ENCODE measurements at regions not wholly inside any gene's neighbourhood (a gene's known extent, or its start where the extent isn't known, plus 50 kb on each side); places are given as distances from the start of the nearest gene placed in this dataset.

DNA sequence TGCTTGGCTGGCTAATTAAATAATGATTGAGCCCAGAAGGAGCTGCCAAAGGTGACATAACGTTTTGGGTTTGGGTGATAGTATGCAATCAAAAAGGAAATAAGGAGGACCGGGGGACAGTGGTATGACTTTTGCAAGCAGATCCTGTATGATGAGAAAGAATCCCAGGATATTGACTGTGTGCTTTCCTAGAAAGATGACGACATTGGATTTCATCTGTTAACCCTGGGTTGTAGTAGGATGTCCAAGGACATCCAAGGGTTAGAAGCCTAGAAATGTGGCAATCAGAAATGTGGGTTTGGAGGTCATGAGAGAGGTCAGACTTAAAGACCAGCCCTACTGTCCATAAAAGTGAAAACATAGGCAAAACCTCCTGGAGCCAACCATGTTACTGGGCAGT is 50.3 kb upstream of the HMHB1 start:
- DNase-seq (ENCODE audit: low read depth, low spot score) = no peak

DNA sequence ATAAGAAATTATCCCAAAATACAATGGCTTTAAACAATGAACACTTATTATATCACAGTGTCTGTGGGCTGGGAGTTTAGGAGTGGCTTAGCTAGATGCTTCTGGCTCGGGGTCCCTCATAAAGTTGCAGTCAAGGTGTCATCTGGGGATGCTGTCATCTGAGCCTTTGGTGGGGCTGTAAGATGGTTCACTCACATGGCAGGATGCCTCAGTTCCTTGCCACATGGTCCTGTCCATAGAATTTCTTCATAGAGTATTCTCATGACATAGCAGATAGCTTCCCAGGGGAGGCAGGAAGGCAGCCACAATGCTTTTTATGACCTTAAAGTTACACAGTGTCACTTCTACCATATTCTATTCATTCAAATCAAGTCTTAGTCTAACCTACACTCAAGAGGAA is 51.2 kb upstream of the HMHB1 start:
- no peak for DNase-seq (ENCODE audit: low read depth, low spot score)

DNA sequence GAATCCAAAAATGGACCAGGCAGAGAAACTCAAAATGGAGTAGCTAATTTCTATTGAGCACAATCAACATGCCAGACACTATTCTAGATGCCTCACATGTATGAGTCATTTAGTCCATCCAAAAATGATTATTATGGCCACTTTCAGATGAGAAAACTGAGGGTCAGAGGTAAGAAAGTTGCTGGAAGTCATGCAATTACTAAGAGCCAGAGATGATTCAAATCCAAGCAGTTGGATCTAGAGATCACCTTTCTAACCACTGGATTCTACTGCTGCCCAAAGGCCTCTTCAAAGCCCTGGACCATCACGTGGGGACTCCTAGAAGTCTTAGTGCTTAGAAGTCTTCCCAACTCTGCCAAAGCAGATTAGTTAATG is 51.8 kb upstream of the HMHB1 start:
- no peak for DNase-seq (ENCODE audit: low read depth, low spot score)

DNA sequence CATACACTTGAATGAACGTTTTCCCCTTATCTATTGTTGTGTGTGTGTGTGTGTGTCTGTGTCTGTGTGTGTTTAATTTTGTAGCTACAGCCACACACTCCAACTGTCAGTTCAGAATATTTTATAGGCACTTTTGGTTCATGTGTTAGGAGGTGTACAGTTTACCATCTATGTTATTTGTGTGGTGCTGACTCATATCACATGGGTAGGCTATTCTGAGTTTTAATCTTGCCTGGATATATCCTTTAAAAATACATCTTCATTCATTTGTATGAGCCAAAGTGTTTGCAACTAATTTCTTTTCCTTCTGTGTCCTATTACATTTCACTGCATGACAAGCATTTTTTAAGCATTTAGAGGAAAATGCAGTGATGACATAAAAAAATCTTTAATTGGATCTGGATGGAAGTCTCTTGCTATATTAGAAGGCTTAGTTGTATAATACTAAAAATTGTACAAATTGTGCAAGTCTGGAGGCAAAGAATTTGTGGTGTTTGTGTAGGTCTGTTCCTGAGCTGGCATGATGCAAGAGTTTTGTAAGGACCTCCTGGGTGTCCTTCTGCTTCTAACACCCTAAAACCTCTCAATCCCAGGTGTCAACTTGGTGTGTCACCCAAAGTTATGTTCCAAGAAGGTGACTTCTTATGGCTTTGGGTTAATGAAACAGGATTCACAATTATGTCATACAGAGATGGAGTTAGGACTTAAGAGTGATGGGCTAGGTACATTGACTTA is 52.4 kb upstream of the HMHB1 start:
- no peak for DNase-seq (ENCODE audit: low read depth, low spot score)

DNA sequence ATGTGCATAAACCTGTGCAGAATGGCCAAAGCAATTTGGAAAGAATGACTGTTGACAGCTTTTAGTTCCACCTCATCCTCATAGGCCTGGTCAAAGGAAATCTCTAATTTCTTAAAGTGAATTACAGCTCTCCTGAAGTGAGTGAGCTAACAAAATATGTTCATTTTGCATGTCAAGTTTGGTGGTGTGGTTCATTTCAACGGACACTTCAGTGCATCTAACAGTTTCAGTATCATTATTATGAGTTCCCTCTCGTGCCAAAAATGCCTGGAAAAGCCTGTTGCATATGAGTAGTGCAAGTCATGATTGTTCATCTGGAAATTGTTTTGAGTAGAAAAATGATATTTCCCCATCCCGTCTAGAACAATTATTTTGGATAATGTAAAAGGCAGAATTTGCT is 53.2 kb upstream of the HMHB1 start:
- no peak for DNase-seq (ENCODE audit: low read depth, low spot score)

DNA sequence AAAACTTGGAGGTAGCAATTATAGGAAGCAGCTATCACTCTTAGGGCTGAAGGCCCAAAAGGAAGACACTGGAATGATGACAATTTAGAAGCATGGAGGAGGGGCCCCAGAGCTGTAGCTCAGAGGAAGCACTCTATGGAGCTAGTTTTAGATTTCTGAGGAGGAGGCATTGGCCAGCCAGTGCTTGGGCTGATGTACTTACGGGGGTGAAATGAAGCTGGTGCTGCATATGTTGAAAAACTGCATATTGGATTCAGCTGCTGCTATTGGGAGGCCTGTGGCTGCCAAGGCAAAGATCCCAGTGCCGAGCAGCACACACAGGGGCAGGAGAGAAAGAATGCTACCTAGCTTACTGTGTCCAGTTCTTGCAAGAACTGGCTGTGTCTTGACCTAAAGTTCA is 53.9 kb upstream of the HMHB1 start:
- DNase-seq (ENCODE audit: low read depth, low spot score) = no peak

DNA sequence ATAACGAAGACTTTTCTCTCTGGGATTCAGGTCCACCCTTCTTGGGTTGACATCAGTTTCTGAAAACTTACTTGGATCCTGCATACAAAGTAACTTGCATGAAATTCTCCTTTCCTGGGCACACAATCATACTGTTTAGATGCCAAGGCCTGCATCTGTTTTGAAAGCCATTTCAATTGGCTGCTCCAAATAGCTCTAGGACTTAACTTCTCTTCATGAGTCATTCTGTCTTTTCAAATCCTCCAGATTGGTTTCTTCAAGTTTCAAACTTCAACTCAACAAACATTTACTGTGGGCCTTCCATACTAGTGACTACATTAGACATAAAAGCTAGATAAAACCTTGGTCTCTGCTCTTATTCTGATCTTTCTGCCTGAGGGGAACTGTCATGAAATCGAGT is 54.8 kb upstream of the HMHB1 start:
- no peak for DNase-seq (ENCODE audit: low read depth, low spot score)

DNA sequence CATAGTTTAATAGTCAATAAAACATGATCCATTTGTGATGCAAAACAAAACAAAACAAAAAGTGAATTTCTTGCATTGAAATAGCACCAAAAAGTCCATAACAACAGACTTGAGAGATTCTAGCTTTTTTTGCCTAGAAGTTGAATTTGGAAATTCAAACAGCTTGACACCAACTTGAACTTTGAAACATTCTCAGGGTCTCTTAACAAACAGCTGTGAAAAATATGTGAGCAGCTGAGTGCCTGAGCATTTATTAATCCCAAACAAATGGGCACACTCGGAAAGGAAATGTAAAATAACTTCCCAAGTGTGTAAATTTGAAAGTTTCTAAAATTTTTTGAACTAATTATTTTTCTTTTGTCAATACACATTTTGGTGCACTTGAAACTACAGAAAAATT is 56.0 kb upstream of the HMHB1 start:
- DNase-seq (ENCODE audit: low read depth, low spot score) = no peak

DNA sequence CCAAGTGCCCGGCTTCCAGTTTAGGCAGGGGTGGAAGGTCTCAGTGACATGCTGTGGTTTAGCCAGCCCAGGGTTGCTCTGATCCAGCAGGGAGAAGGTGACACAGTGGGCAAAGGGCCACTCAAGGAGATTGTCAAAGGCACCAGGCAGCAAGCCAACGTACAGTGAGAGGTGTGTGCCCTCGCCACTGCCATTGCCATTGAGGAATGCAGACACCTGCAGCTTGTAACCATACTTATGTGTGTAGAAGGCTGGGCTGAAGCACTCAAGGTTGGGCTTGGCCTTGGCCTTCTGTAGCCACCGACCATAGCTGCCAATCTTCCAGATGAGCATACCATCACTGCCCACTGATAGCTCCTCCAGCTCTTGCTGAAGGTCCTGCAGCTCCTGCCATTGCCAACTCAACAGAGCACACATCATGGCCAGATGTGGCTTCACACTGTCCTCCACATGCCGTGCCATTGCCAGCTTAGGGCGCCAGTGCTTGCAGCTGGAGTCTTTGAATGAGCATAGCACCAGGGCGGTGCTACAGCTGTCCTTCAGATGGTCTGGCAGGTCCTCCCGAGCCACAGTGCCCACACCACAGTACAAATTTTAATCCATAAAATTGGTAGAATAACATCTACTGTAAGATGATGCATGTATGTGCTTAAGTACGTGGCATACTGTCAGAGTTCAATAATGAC is 59.7 kb upstream of the HMHB1 start:
- no peak for DNase-seq (ENCODE audit: low read depth, low spot score)

DNA sequence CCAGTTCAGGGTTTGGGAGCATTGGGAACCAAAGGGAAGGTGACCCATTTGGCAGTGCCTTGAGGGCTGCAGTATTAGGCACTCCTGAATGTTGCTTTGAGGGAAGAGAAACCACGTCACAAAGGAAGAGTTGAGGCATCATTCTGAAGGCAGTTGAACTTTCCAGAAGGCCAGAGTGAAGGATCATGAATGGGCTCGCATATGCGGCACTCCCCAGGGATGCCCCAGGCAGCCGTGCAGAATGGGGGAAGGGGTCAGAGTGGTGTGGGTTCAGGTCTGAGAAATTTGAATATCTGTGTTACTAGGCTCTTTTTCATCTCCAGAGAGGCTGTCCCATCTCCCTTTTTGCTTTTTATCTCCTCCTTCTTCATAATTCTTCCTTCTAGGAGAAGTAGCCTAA is 60.6 kb upstream of the HMHB1 start:
- DNase-seq (ENCODE audit: low read depth, low spot score) = no peak

DNA sequence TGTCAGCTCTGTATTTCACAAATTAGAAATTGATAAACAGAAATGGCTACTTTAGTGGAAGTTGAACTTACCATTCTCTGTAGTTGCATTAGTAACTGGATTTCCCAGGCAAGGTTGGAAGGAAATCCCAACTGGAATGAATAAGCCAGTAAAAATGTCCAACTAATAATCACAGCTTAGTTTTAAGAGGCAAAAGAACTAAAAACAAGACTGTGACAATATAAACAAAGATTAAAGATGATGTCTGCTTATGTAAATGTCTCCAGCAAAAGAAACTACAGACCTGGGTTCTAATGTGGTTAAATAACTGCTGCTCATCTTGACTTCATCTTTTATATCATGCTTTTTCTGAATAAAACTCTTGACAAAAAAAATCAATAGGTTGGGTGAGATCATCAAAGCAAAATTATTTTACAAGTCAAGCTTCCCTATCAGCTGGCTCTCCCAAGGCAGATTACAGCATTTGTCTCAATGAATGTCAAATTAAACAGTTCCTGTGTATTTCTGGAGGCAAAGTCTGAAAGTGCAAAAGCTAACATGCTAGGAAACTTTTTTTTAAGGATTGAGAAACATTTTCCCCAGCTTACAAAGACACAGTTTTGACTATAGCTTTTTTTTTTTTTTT is 62.3 kb upstream of the HMHB1 start:
- DNase-seq (ENCODE audit: low read depth, low spot score) = no peak

DNA sequence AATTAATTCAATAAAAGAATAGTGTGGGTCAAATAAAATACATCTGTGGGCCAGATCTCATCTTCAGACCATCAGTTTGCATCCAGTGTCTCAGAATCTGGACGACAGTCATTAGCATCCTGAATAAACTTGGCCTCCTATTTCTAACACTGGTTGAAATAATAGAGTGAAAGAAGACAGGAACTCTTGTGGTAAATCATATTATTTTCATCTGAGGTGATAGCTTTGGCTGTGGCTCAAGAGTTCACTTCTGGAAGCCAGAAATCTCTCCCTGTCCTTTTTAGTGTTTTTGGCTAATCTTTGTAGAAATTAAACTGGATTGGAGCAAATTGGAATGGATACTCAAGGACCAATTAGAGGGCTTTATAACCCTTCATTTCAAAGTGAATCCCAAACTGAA is 63.4 kb upstream of the HMHB1 start:
- no peak for DNase-seq (ENCODE audit: low read depth, low spot score)

DNA sequence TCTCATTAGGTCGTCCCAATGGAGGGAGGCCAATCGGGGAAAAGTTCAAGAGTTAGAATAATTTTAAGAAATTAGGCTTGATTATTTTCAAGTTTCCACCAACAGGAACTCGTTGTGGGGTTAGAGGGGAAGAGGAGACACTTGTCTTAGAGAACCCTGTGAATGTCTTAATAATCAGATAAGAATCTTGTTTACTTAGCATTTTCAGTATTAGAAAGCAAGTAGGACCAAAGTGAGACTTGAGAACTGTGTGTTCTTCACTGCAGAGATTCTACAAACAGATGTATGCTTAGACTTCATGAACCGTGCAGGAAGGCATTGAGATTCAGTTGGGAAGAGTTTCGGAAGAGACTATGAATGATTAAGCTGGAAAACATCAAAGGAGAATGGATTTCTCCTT is 69.0 kb upstream of the HMHB1 start:
- DNase-seq (ENCODE audit: low read depth, low spot score) = no peak

DNA sequence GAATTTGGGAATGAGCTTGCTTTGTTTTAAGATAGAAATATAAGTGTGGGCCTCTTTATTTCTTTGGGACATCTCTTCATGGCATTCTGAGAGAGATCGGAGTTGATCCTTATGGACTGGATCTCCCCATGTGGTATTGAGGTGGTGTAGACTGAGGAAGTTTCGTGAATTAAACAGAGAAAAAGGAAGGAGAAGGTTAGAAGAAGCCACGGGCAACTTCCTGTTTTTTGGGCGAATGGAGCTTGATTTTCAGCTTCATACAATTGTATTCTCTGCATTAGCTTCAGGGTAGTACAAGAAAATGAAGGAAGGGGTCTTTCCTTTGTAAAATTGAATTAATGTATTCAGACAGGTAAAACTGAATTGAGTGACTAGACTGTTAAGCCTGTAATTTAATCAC is 70.5 kb upstream of the HMHB1 start:
- no peak for DNase-seq (ENCODE audit: low read depth, low spot score)

DNA sequence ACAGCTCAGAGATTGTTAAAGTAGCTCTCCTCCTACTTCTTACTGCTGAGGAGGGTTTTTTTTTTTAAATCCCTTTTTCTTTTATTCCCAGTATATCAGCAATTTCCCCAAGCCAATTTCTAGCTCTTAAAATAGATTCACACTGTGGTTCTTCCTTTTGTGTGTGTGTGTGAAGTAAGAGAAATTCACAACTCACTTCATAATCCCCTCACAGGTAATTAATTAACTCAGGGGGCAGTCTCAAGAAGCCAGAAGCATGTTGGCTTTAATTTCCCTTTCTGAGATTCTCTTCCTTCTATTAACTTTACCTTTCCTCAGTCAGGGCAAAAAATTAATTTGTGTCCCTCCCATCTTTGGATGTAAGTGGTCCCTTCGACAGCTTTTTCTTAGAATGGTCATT is 71.0 kb upstream of the HMHB1 start:
- no peak for DNase-seq (ENCODE audit: low read depth, low spot score)

DNA sequence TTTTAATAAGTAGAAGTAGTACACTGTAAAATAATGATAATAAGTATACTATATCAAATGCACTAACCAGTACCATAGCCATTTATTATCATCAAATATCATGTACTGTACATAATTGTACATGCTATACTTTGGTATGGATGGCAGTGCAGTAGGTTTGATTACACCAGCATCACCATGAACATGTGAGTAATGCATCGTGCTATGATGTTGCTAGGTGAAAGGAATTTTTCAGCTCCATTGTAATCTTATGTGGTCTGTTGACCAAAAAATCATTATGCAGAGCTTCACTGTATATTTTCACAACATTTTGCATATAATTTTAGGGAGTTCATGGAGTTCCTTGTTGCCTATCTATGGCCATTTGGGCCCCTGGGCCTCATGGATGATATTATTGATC is 72.2 kb upstream of the HMHB1 start:
- DNase-seq (ENCODE audit: low read depth, low spot score) = no peak

DNA sequence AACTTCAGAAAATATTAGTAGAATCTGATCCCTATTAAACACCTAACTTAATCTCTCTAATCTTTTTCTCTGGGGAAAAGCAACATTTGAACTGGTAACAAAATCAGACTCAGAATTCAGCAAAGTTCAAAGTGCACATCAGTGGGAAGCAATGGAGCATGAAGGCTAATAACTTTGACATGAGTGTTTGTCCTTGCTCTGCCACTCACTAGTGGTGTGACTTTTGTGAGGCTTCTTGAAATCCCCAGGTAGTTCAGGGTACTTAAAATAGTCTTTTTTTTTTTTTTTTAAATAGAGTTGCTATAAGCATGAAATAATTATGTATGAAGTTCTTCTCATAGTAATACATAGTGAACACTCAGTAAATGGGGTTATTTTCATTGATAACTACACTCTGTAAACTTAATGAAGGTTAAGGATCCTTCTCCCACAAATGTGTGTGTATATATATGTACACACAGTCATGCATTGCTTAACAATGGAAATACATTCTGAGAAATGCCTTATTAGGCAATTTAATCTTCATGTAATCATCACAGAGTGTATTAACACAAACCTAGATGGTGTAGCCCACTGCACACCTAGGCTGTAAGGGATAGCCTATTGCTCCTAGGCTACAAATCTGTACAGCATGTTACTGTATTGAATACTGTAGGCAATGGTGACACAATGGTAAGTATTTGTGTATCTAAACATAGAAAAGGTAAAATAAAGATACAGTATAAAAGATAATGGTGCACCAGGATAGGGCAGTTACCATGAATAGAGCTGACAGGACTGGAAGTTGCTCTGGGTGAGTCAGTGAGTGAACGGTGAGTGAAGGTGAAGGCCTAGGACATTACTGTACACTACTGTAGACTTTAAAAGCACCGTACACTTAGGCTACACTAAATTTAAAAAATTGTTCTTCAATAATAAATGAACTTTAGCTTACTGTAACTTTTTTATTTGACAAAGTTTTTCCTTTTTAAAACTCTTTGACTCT is 73.3 kb upstream of the HMHB1 start:
- DNase-seq (ENCODE audit: low read depth, low spot score) = no peak

DNA sequence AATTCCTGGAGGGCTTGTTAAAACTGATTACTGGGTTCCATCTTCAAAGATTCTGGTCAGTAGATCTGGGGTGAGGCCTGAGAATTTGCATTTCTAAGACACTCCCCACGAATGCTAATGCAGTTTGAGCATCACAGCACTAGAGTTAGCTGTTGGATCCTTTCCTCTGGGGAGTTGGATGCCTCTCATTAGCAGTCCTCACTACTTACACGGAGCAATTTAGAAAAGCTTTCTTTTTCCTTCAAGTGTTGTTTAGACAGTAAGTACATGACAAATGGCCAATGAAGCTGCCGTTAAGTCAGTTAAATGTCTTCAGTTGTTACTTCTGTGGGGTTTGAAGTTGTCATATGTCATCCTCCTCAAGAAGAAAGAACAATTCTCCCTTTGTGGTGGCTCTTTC is 74.9 kb upstream of the HMHB1 start:
- DNase-seq (ENCODE audit: low read depth, low spot score) = no peak

DNA sequence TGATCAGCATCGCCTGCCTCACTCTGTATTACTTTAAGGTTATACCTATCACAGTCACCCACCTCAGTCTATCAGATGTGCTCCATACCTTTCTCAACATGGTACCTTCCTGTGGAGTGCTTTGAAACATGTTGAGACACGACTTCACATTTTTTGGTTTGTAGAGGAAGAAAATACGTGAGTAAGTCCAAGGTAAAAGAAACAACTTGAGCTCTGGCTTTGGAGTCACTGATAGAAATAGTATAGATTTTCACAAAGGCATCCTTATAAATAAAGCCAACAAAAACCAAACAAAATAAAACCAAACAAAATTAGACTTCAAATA is 77.5 kb upstream of the HMHB1 start:
- no peak for DNase-seq (ENCODE audit: low read depth, low spot score)

DNA sequence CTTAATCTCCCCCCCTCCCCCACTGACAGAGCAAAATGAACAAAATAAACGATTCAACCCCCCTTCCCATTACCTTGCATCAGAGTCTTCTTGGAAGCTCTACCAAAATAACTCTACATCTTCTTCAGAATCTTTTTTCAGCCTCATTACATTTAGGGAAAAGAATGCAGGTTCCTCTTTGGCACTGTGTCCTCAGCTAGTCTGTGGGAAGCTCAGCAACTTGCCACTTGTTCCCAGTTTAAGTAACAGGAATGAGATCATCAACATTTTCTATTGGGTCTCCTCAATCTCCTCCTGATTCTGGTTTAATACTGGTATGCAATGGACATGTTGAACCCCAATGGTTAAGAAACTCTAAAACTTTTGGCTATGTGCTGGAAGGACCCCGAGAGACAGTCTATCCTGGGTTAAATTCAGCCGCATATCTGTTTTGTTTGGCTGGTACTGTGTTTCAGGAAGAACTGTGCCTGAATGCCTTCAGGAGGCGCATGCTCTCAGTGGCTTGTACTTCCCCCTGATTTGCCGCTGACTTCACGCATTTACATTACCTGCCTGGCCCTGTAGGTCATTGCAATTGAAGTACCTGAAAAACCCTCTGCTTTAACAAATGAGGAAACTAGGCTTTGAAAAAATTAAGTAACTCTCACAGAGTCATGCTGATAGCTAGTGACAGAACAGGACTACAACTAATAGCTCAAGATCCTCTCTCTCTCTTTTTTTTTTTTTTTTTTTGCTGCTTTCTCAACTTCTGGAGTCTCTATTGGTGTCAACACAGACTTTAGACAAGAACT is 78.1 kb upstream of the HMHB1 start:
- no peak for DNase-seq (ENCODE audit: low read depth, low spot score)

DNA sequence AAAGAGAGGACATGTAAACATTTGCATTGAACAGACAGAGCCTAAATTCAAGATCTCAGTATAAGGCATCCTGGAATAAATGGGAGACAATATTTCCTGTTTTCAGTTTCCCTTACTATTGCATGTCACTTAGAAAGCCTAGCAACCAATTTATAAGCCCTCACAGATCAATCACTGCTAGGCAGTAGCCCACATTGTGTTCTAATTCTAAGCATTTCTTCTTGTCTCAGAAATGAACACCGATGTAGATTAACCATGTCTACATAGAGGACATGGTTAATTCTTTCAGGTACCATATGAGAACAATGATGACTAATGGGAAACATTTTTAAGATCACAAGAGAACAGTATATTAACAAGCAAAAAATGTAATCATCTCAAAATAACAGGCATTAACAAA is 79.6 kb upstream of the HMHB1 start:
- DNase-seq (ENCODE audit: low read depth, low spot score) = no peak

Data from smooth muscle cell of the brain vasculature (primary cell).